Endodermal cell (in vitro differentiated cells): ENCODE measurements at regions not wholly inside any gene's neighbourhood (a gene's known extent, or its start where the extent isn't known, plus 50 kb on each side); places are given as distances from the start of the nearest gene placed in this dataset.

Experiments
- DNase-seq: peaks from one replicate; pipeline ENCODE4 v3.0.0-alpha.2; 2017
- H3K27ac ChIP-seq: 2 replicates; pipeline ENCODE4 v1.5.1; 2013; ENCODE audit warnings: mild to moderate bottlenecking, low read depth, low read length, moderate library complexity
- H3K27me3 ChIP-seq: 2 replicates; pipeline ENCODE4 v1.6.1; 2013; ENCODE audit warnings: mild to moderate bottlenecking, low read length, moderate library complexity; ENCODE audit not compliant: insufficient read depth, control insufficient read depth, poor library complexity, severe bottlenecking
- H3K36me3 ChIP-seq: 2 replicates; pipeline ENCODE4 v1.7.0; 2013; ENCODE audit warnings: mild to moderate bottlenecking, low read length, moderate library complexity; ENCODE audit not compliant: control insufficient read depth, insufficient read depth
- H3K4me1 ChIP-seq: one replicate; pipeline ENCODE4 v1.7.0; 2013; ENCODE audit warnings: low read length; ENCODE audit not compliant: control insufficient read depth, insufficient read depth
- H3K4me3 ChIP-seq: 2 replicates; pipeline ENCODE4 v1.5.1; 2013; ENCODE audit warnings: mild to moderate bottlenecking, low read length, moderate library complexity
- H3K9ac ChIP-seq: 2 replicates; pipeline ENCODE4 v1.6.1; 2013; ENCODE audit warnings: mild to moderate bottlenecking, low read length, moderate library complexity; ENCODE audit not compliant: poor library complexity, severe bottlenecking; ENCODE audit errors: extremely low read depth
- H3K9me3 ChIP-seq: 2 replicates; pipeline ENCODE4 v1.6.1; 2013; ENCODE audit warnings: mild to moderate bottlenecking, low read length, moderate library complexity; ENCODE audit not compliant: control insufficient read depth
- H3K27ac Mint-ChIP-seq: 2 replicates; pipeline ENCODE4 v1.8.0; 2020; ENCODE audit warnings: mixed read lengths
- H3K27me3 Mint-ChIP-seq: 2 replicates; pipeline ENCODE4 v1.8.0; 2021; ENCODE audit warnings: mild to moderate bottlenecking, mixed read lengths; ENCODE audit not compliant: insufficient read depth
- H3K36me3 Mint-ChIP-seq: 2 replicates; pipeline ENCODE4 v1.8.0; 2020; ENCODE audit warnings: low read depth, mixed read lengths
- H3K4me1 Mint-ChIP-seq: 2 replicates; pipeline ENCODE4 v1.8.0; 2020; ENCODE audit warnings: mixed read lengths
- H3K4me3 Mint-ChIP-seq: 2 replicates; pipeline ENCODE4 v1.8.0; 2020; ENCODE audit warnings: mild to moderate bottlenecking, moderate library complexity, mixed read lengths
- H3K9me3 Mint-ChIP-seq: 2 replicates; pipeline ENCODE4 v1.8.0; 2020; ENCODE audit warnings: mild to moderate bottlenecking, mixed read lengths
- WGBS, 2 experiments: methylation state at CpG; one replicate each; pipeline versions ENCODE4 v1.1.5 to v1.1.7; 2013; ENCODE audit warnings: missing lambda C conversion rate in 2 of 2, mixed read lengths in 1 of 2; ENCODE audit not compliant: insufficient coverage in 1 of 2, insufficient read length in 1 of 2; 5-methylcytosine and 5-hydroxymethylcytosine counted together
- TF ChIP-seq, protein P1 (sequence below): fragments of 200-600 bp; sonication (generic); conservative IDR thresholded peaks from 2 replicates; pipeline ENCODE4 v1.5.0; 2021; ENCODE audit warnings: antibody characterized with exemption, mild to moderate bottlenecking

DNA sequence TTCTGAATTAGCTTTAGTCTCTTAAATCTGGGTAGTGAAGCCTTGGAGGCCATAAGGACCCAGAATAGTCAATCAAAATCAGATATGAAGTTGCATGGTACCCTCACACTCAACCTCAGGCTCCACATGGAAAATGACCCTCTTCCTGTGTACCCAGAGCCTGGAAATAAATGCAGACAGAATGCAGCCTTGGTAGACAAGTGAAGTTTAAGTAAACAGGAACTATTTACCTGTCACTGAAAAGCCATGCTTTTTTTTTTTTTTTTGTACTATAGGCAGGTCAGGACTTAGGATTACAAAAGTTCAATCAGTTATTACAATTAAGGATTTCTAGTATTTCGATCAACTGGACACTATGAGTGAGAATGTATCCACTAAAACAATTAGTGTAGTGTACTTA lies 2654.2 kb upstream of the PCDH20 start:
- no peaks in the 10 kb centered on the region for H3K36me3 ChIP-seq
- Mint-ChIP-seq H3K4me3 (no peak overlapping the region), H3K27ac (no peak overlapping the region), H3K4me1 (no peaks in the 10 kb centered on the region), H3K27me3 (no peaks in the 10 kb centered on the region), H3K9me3 (no peaks in the 10 kb centered on the region), H3K36me3 (no peaks in the 10 kb centered on the region)
- H3K4me3 ChIP-seq: no peak overlapping the region
- no peak overlapping the region for H3K27ac ChIP-seq
- WGBS, 2 experiments: no CpG with 5 or more reads among the region's 1 CpG
- H3K4me1 ChIP-seq: no peaks in the 10 kb centered on the region
- no peak overlapping the region for H3K9ac ChIP-seq
- TF ChIP-seq, protein P1, sequence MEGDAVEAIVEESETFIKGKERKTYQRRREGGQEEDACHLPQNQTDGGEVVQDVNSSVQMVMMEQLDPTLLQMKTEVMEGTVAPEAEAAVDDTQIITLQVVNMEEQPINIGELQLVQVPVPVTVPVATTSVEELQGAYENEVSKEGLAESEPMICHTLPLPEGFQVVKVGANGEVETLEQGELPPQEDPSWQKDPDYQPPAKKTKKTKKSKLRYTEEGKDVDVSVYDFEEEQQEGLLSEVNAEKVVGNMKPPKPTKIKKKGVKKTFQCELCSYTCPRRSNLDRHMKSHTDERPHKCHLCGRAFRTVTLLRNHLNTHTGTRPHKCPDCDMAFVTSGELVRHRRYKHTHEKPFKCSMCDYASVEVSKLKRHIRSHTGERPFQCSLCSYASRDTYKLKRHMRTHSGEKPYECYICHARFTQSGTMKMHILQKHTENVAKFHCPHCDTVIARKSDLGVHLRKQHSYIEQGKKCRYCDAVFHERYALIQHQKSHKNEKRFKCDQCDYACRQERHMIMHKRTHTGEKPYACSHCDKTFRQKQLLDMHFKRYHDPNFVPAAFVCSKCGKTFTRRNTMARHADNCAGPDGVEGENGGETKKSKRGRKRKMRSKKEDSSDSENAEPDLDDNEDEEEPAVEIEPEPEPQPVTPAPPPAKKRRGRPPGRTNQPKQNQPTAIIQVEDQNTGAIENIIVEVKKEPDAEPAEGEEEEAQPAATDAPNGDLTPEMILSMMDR: no peak
- H3K9me3 ChIP-seq: no peaks in the 10 kb centered on the region
- DNase-seq: no peak
- H3K27me3 ChIP-seq: no peaks in the 10 kb centered on the region

DNA sequence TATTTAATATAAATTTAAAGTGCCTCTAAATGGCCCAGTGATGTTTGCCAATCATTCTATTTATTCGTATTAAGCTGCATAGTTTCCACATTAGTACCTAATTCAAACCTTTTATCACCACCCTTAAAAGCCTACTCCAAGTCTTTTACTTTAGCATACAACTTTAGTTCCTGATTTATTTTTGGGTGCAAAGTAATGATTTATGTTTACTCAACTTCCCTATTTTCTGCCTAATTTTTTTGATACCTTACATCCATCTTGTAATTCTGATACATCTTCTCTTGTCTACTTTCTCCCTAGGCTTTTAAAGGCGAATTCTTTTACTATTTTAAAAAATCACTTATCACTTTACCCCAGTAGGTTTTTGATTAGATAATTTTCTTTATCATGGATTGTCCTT lies 2651.1 kb upstream of the PCDH20 start:
- H3K9ac ChIP-seq: no peak overlapping the region
- no peaks in the 10 kb centered on the region for H3K4me1 ChIP-seq
- H3K27me3 Mint-ChIP-seq: no peaks in the 10 kb centered on the region
- DNase-seq: no peak
- TF ChIP-seq, protein P1: no peak
- H3K27ac ChIP-seq: no peak overlapping the region
- H3K4me3 ChIP-seq: no peak overlapping the region
- no peaks in the 10 kb centered on the region for H3K9me3 Mint-ChIP-seq
- H3K9me3 ChIP-seq: no peaks in the 10 kb centered on the region
- H3K27me3 ChIP-seq: no peaks in the 10 kb centered on the region
- H3K36me3 ChIP-seq: no peaks in the 10 kb centered on the region
- H3K4me1 Mint-ChIP-seq: no peaks in the 10 kb centered on the region
- 89% methylated on average over 2 of the region's 2 CpGs; no CpG with 5 or more reads in 1 of the 2 experiments for WGBS, 2 experiments
- no peak overlapping the region for H3K4me3 Mint-ChIP-seq
- no peaks in the 10 kb centered on the region for H3K36me3 Mint-ChIP-seq
- no peak overlapping the region for H3K27ac Mint-ChIP-seq

DNA sequence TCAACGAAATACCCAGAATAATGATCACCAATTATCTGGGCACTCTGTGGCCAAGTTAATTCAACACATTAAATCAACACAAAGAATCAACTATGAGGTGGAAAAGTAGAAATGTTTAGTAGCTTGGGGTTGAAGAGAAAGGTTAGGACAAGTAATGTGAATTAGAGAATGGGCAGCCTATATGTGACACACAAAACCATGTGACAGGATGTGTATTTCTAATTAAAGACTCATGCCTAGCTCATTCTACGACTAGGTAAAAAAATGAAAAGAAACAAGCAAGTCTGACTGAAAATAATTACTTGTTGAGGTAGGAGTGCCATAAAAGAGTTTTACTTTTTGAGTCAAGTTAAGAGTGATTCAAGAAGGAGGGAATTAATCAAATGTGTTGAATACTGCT lies 2646.0 kb upstream of the PCDH20 start:
- H3K27me3 ChIP-seq: no peaks in the 10 kb centered on the region
- Mint-ChIP-seq H3K4me1 (no peaks in the 10 kb centered on the region), H3K36me3 (no peaks in the 10 kb centered on the region), H3K27ac (no peak overlapping the region), H3K4me3 (no peak overlapping the region), H3K9me3 (no peaks in the 10 kb centered on the region), H3K27me3 (no peaks in the 10 kb centered on the region)
- TF ChIP-seq, protein P1: no peak
- no peak overlapping the region for H3K27ac ChIP-seq
- 85 to 100% methylated on average over 1 to 2 of the region's 2 CpGs for WGBS, 2 experiments
- H3K4me1 ChIP-seq: no peaks in the 10 kb centered on the region
- no peak overlapping the region for H3K9ac ChIP-seq
- no peak overlapping the region for H3K4me3 ChIP-seq
- DNase-seq: no peak
- no peaks in the 10 kb centered on the region for H3K9me3 ChIP-seq
- no peaks in the 10 kb centered on the region for H3K36me3 ChIP-seq
